GM18867 (cell line): ENCODE measurements at regions not wholly inside any gene's neighbourhood (a gene's known extent, or its start where the extent isn't known, plus 50 kb on each side); places are given as distances from the start of the nearest gene placed in this dataset.
A peak's percentile ranks its signal among the peaks of the same experiment; 100 is the strongest.
"Not testable (repeated sequence)": the region's sequence is repeated elsewhere in the genome, so short reads cannot be mapped to it uniquely, and the experiment has no call there.

ENCODE experiments used
- ATAC-seq: cut with Tn5 transposase; IDR thresholded peaks from one replicate; pipeline ENCODE4 v1.9.1; 2021; ENCODE audit warnings: mild to moderate bottlenecking, moderate library complexity; ENCODE audit not compliant: unreplicated experiment

GRCh38 chr9:72471096-72471495 lies 50.3 kb upstream of the TMC1 start:
- no peak for ATAC-seq

- no peak for ATAC-seq
Measured at GRCh38 chr9:72467766-72468738, 53.4 kb upstream of the TMC1 start.

GRCh38 chr9:72465593-72465984 lies 55.8 kb upstream of the TMC1 start:
- no peak for ATAC-seq

GRCh38 chr9:72464857-72465592 lies 56.4 kb upstream of the TMC1 start:
- no peak for ATAC-seq

GRCh38 chr9:72462340-72462739 lies 59.1 kb upstream of the TMC1 start:
- no peak for ATAC-seq

GRCh38 chr9:72460342-72461312 lies 60.8 kb upstream of the TMC1 start:
- ATAC-seq, result no peak

- ATAC-seq, result no peak
Measured at GRCh38 chr9:72459308-72459707, 62.1 kb upstream of the TMC1 start.

- no peak for ATAC-seq
Measured at GRCh38 chr9:72458153-72458552, 63.3 kb upstream of the TMC1 start.

GRCh38 chr9:72457366-72457765 lies 64.0 kb upstream of the TMC1 start:
- no peak for ATAC-seq

- no peak for ATAC-seq
Measured at GRCh38 chr9:72454871-72455491, 66.4 kb upstream of the TMC1 start.

GRCh38 chr9:72453797-72454196 lies 67.6 kb upstream of the TMC1 start:
- no peak for ATAC-seq

- not testable (repeated sequence) for ATAC-seq
Measured at GRCh38 chr9:72446241-72446640, 75.2 kb upstream of the TMC1 start.

GRCh38 chr9:72445306-72445995 lies 76.0 kb upstream of the TMC1 start:
- no peak for ATAC-seq

- ATAC-seq, result peak; percentile 4
Measured at GRCh38 chr9:72444435-72444834, 77.0 kb upstream of the TMC1 start.

- peak; percentile 96 for ATAC-seq
Measured at GRCh38 chr9:72443855-72444254, 77.6 kb upstream of the TMC1 start.

GRCh38 chr9:72441848-72442607 lies 77.0 kb upstream of the ZFAND5 start:
- no peak for ATAC-seq

GRCh38 chr9:72440992-72441847 lies 76.2 kb upstream of the ZFAND5 start:
- ATAC-seq, result no peak

- ATAC-seq, result no peak
Measured at GRCh38 chr9:72440378-72440777, 75.4 kb upstream of the ZFAND5 start.
